BJ (cell line): ENCODE measurements at regions not wholly inside any gene's neighbourhood (a gene's known extent, or its start where the extent isn't known, plus 50 kb on each side); places are given as distances from the start of the nearest gene placed in this dataset.
"Not testable (repeated sequence)": the region's sequence is repeated elsewhere in the genome, so short reads cannot be mapped to it uniquely, and the experiment has no call there.

ENCODE experiments used
- CTCF ChIA-PET: fragments of 350-600 bp; formaldehyde crosslinking; extraction: SDS; loops from one replicate; lab custom pipeline; 2021; ENCODE audit warnings: antibody characterized with exemption, inconsistent platforms; lab: Yijun Ruan, JAX
- POLR2A ChIA-PET: fragments of 300-600 bp; sonication (Branson Sonifier 250); formaldehyde crosslinking; extraction: SDS; loops from one replicate; lab custom pipeline; 2021; ENCODE audit warnings: antibody characterized with exemption; lab: Charles Lee
- DNase-seq: peaks from one replicate; pipeline ENCODE4 v3.0.0-alpha.2; 2011; ENCODE audit warnings: low read depth
- H3K27me3 ChIP-seq: 2 replicates; pipeline ENCODE4 v1.6.0; 2011; ENCODE audit warnings: low read length; ENCODE audit not compliant: control insufficient read depth, insufficient read depth
- H3K36me3 ChIP-seq: 2 replicates; pipeline ENCODE4 v1.5.1; 2011; ENCODE audit warnings: low read length; ENCODE audit not compliant: control insufficient read depth, insufficient read depth
- H3K4me3 ChIP-seq: 2 replicates; pipeline ENCODE4 v1.5.1; 2011; ENCODE audit warnings: low read depth, mild to moderate bottlenecking, control low read depth, low read length
- TF ChIP-seq, protein P1 (sequence below): IDR thresholded peaks from 2 replicates; pipeline ENCODE4 v1.5.1; 2011; ENCODE audit warnings: low read depth, mild to moderate bottlenecking, control low read depth, inconsistent platforms, low read length, moderate library complexity; ENCODE audit not compliant: insufficient read depth

GRCh38 chr4:181846934-181847333, 396.3 kb upstream of the TENM3 start:
- ChIA-PET POLR2A (no interaction called here), CTCF (no interaction called here)
- no peak for DNase-seq

GRCh38 chr4:181848357-181848756, 394.8 kb upstream of the TENM3 start:
- CTCF ChIA-PET, result no interaction called here
- Histone ChIP-seq H3K27me3 (no peaks in the 10 kb centered on the region), H3K4me3 (no peak overlapping the region), H3K36me3 (no peaks in the 10 kb centered on the region)
- POLR2A ChIA-PET, result no interaction called here
- TF ChIP-seq, protein P1, sequence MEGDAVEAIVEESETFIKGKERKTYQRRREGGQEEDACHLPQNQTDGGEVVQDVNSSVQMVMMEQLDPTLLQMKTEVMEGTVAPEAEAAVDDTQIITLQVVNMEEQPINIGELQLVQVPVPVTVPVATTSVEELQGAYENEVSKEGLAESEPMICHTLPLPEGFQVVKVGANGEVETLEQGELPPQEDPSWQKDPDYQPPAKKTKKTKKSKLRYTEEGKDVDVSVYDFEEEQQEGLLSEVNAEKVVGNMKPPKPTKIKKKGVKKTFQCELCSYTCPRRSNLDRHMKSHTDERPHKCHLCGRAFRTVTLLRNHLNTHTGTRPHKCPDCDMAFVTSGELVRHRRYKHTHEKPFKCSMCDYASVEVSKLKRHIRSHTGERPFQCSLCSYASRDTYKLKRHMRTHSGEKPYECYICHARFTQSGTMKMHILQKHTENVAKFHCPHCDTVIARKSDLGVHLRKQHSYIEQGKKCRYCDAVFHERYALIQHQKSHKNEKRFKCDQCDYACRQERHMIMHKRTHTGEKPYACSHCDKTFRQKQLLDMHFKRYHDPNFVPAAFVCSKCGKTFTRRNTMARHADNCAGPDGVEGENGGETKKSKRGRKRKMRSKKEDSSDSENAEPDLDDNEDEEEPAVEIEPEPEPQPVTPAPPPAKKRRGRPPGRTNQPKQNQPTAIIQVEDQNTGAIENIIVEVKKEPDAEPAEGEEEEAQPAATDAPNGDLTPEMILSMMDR, result no peak
- no peak for DNase-seq

More at GRCh38 chr4:181846934-181847333, 396.3 kb upstream of the TENM3 start:
- no peak overlapping the region for H3K4me3 ChIP-seq
- H3K36me3 ChIP-seq, result no peaks in the 10 kb centered on the region
- TF ChIP-seq, protein P1, result no peak
- H3K27me3 ChIP-seq, result no peaks in the 10 kb centered on the region

- TF ChIP-seq, protein P1, result no peak
- ChIA-PET CTCF (no interaction called here), POLR2A (no interaction called here)
- no peak for DNase-seq
- no peak overlapping the region for H3K4me3 ChIP-seq
- H3K27me3 ChIP-seq, result no peaks in the 10 kb centered on the region
- H3K36me3 ChIP-seq, result no peaks in the 10 kb centered on the region
These were observed 393.7 kb upstream of the TENM3 start for GRCh38 chr4:181849472-181849871.

DNA sequence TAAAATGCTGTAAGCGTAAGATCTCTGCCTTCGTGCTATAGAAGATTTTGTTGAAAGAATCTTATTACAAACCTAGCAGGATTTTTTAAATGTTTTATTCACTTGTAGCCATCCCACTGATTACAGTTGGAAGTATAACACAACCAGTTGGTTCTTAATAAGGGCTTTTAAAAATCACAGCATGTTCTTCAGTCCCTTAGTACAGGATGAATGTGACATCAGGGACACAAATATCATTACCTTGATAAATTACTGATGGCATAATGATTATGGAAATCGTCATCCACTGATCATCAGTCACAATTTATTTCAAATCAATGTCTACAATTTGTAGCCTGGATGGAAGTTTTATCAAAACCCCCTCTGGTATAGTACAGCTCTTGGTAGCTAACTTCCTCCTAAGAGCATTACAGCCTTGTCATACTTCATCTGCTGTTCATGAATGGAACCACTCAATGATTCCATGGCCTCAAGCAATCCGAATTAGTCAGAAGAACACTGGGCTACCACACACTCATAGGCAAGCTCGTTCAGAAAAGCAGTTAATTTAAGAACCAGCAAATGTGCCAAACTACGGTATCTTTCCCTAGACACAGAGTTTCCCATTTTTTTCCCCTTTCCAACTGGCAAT, 389.2 kb upstream of the TENM3 start:
- H3K4me3 ChIP-seq, result no peak overlapping the region
- ChIA-PET POLR2A (no interaction called here), CTCF (no interaction called here)
- H3K36me3 ChIP-seq, result no peaks in the 10 kb centered on the region
- no peaks in the 10 kb centered on the region for H3K27me3 ChIP-seq
- DNase-seq, result no peak
- TF ChIP-seq, protein P1, result no peak

DNA sequence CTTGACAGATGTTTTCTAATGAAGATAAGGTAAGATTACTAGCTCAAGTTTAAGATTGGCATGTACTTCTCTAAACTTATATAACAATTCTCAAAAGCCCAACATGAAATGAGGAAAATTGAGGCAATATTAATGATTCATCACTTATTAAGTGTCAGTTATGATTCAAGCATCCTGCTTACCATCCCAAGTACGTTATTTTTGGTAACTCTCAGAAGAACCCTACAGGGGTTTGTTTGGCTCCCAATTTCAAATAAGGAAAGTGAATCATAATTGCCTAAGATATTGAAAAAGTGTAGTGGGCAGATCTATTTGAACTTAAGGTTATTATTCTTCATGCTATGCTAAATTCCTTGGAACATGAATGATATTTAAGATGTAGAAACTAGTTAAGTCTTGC, 387.9 kb upstream of the TENM3 start:
- Histone ChIP-seq H3K4me3 (no peak overlapping the region), H3K36me3 (no peaks in the 10 kb centered on the region), H3K27me3 (no peaks in the 10 kb centered on the region)
- DNase-seq, result no peak
- ChIA-PET CTCF (no interaction called here), POLR2A (no interaction called here)
- TF ChIP-seq, protein P1, result no peak

DNA sequence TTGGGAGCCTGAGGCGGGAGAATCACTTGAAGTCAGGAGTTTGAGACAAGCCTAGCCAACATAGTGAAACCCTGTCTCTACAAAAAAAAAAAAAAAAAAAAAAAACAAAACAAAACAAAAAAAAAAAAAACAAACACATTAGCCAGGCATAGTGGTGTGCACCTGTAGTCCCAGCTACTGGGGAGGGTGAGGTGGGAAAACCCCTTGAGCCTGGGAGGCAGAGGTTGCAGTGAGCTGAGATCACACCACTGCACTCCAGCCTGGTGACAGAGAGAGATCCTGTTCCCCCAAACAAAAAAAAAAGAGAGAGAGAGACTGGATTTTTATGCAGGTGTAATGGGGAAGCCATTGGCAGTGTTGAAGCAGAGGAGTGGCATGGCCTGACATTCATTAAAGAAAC, 385.7 kb upstream of the TENM3 start:
- POLR2A ChIA-PET, CTCF ChIA-PET, DNase-seq, H3K36me3 ChIP-seq, H3K4me3 ChIP-seq, H3K27me3 ChIP-seq: not testable (repeated sequence)
